K562 (cell line): ENCODE measurements at regions not wholly inside any gene's neighbourhood (a gene's known extent, or its start where the extent isn't known, plus 50 kb on each side); places are given as distances from the start of the nearest gene placed in this dataset.

ENCODE experiments used
- ATAC-seq: fragments of 200-7000 bp; cut with Tn5 transposase; 3 replicates; pipeline ENCODE4 v1.9.1; 2020; ENCODE audit warnings: moderate library complexity
- BruUV-seq: library from RNA; stranded (reverse); fragments of 400-500 nt; replicated peaks from 2 replicates; lab custom pipeline; 2021; lab: Mats Ljungman, UMichigan
- CTCF ChIA-PET: fragments of 300-600 bp; formaldehyde crosslinking; extraction: SDS; loops from one replicate; lab custom pipeline; 2021; ENCODE audit warnings: low intra/inter-chr PET ratio; lab: Yijun Ruan, JAX
- POLR2A ChIA-PET: fragments of 300-600, 350-650 bp; sonication (Branson Sonifier 250); formaldehyde crosslinking; extraction: SDS; loops from one replicate; lab custom pipeline; 2021; ENCODE audit warnings: antibody characterized with exemption, inconsistent platforms; lab: Yijun Ruan, JAX
- DNase-seq, 4 experiments: peaks; one replicate each; pipeline versions ENCODE4 v3.0.0 to v3.0.0-alpha.2; 2011 to 2018; ENCODE audit warnings: low spot score in 3 of 4, mixed read lengths in 3 of 4; ENCODE audit errors: extremely low read depth in 1 of 4
- FAIRE-seq: peaks from 2 replicates; lab custom pipeline; 2011; peaks lifted over from hg19 to GRCh38; lab: Jason Lieb, UNC
- H2AFZ ChIP-seq: 2 replicates; pipeline ENCODE4 v1.6.0; 2011; ENCODE audit warnings: low read depth, low read length, control low read depth, inconsistent platforms
- H3K27ac ChIP-seq: fragments of 200-600 bp; 3 replicates; pipeline ENCODE4 v1.8.0; 2011; ENCODE audit warnings: low read depth, mild to moderate bottlenecking, control low read depth, inconsistent platforms, low read length, moderate library complexity, mixed read lengths; ENCODE audit errors: extremely low read depth
- H3K27me3 ChIP-seq, 2 experiments: fragments of 300-600 bp in 1 of 2; 2 replicates in 1 of 2; 3 replicates in 1 of 2; pipeline versions ENCODE4 v1.6.0 to v1.8.0; 2011; ENCODE audit warnings: inconsistent platforms in 2 of 2, low read length in 2 of 2, mild to moderate bottlenecking in 1 of 2, mixed read lengths in 1 of 2, moderate library complexity in 1 of 2; ENCODE audit not compliant: control insufficient read depth in 2 of 2, insufficient read depth in 2 of 2
- H3K36me3 ChIP-seq: fragments of 300-600 bp; 3 replicates; pipeline ENCODE4 v1.8.0; 2011; ENCODE audit warnings: mild to moderate bottlenecking, low read length, inconsistent platforms; ENCODE audit not compliant: control insufficient read depth, insufficient read depth
- H3K4me1 ChIP-seq, 2 experiments: fragments of 200-600 bp in 1 of 2; replicated peaks in 1 of 2; 2 replicates in 1 of 2; 3 replicates in 1 of 2; pipeline versions ENCODE4 v1.5.1 to v1.8.0; 2011; ENCODE audit warnings: inconsistent platforms in 2 of 2, low read length in 2 of 2, mild to moderate bottlenecking in 1 of 2, mixed read lengths in 1 of 2, moderate library complexity in 1 of 2; ENCODE audit not compliant: control insufficient read depth in 2 of 2, insufficient read depth in 2 of 2
- H3K4me2 ChIP-seq: 2 replicates; pipeline ENCODE4 v1.6.1; 2011; ENCODE audit warnings: low read length, control low read depth, inconsistent platforms, mixed read lengths; ENCODE audit not compliant: insufficient read depth
- H3K4me3 ChIP-seq: fragments of 200-600 bp; sonication (generic), shearing (Covaris generic); 2 replicates; pipeline ENCODE4 v1.5.1; 2016; ENCODE audit warnings: control low read depth, inconsistent platforms
- H3K79me2 ChIP-seq: fragments of 200-600 bp; 3 replicates; pipeline ENCODE4 v1.8.0; 2011; ENCODE audit warnings: low read length, inconsistent platforms; ENCODE audit not compliant: control insufficient read depth, insufficient read depth
- H3K9ac ChIP-seq, 2 experiments: 2 replicates each; pipeline versions ENCODE4 v1.6.0 to v1.6.1; 2011; ENCODE audit warnings: low read depth in 2 of 2, low read length in 2 of 2, control low read depth in 1 of 2, inconsistent platforms in 1 of 2, mild to moderate bottlenecking in 1 of 2, mixed read lengths in 1 of 2; ENCODE audit not compliant: insufficient read depth in 1 of 2
- H3K9me1 ChIP-seq: one replicate; pipeline ENCODE4 v1.6.0; 2011; ENCODE audit warnings: inconsistent platforms, mild to moderate bottlenecking, low read length, moderate library complexity; ENCODE audit not compliant: control insufficient read depth, insufficient read depth
- H3K9me3 ChIP-seq: replicated peaks from 2 replicates; pipeline ENCODE4 v1.5.1; 2011; ENCODE audit warnings: low read depth, low read length, inconsistent platforms; ENCODE audit not compliant: control insufficient read depth, insufficient read depth
- H4K20me1 ChIP-seq: replicated peaks from 2 replicates; pipeline ENCODE4 v1.6.1; 2011; ENCODE audit warnings: low read length, inconsistent platforms, mixed read lengths; ENCODE audit not compliant: control insufficient read depth, insufficient read depth
- ARNT ChIP-seq, 2 experiments: fragments of 450-650 bp; IDR thresholded peaks; 2 replicates each; pipeline ENCODE4 v1.6.1; 2016; ENCODE audit warnings: mild to moderate bottlenecking in 1 of 2
- DIDO1 ChIP-seq: fragments of 450-650 bp; IDR thresholded peaks from 2 replicates; pipeline ENCODE4 v1.6.1; 2016; ENCODE audit warnings: low read depth, missing biosample characterization, missing genetic modification characterization
- E4F1 ChIP-seq: fragments of 250-450 bp; sonication (Bioruptor Pico); IDR thresholded peaks from 2 replicates; pipeline ENCODE4 v1.5.0; 2021; ENCODE audit warnings: mild to moderate bottlenecking, borderline replicate concordance
- NFIX ChIP-seq: fragments of 250-450 bp; sonication (Bioruptor Pico); IDR thresholded peaks from 2 replicates; pipeline ENCODE4 v1.4.0; 2020; ENCODE audit warnings: low read depth, mild to moderate bottlenecking, moderate library complexity
- WGBS: fragments of 100-300 bp; shearing (Covaris generic); methylation state at CpG from one replicate; pipeline ENCODE4 v1.1.6; 2016; ENCODE audit warnings: low coverage, mixed read lengths; ENCODE audit not compliant: insufficient coverage; ENCODE audit errors: missing lambda C conversion rate; 5-methylcytosine and 5-hydroxymethylcytosine counted together
- in situ Hi-C: fragments of 300-500 bp; cut with MboI; formaldehyde crosslinking; loops from 4 replicates; pipeline ENCODE4 v1.15.0; 2018; ENCODE audit warnings: inconsistent platforms, mixed read lengths
- intact Hi-C: fragments of 100-400 bp; cut with micrococcal nuclease; formaldehyde crosslinking; loops from 2 replicates; pipeline ENCODE4 v1.14.2; 2022

- FAIRE-seq (no peak), ATAC-seq (no peak), DNase-seq (no peak)
- no peaks in the 10 kb centered on the region for H3K36me3 ChIP-seq
- no peak overlapping the region for H3K4me2 ChIP-seq
- 2% methylated on average over 4 of the region's 4 CpGs for WGBS
- H3K9me1 ChIP-seq, result no peaks in the 10 kb centered on the region
- POLR2A ChIA-PET, result interaction anchor here (0.5 to 1.0 kb wide), 3 partner anchors 13 to 122 kb away, joined by 3 to 4 read pairs (median 3); no protein-coding TSS in a partner anchor
- no peaks in the 10 kb centered on the region for H3K79me2 ChIP-seq
- H3K4me3 ChIP-seq, result no peak overlapping the region
- in situ Hi-C loops, result no loop called here
- peaks cover 7 to 18% of the 10 kb centered on the region in 2 experiments; a peak in 3 of 5 replicates for H3K27me3 ChIP-seq
- H3K4me1 ChIP-seq, result no peaks in the 10 kb centered on the region
- H4K20me1 ChIP-seq, result no peaks in the 10 kb centered on the region
- no TSS peak for BruUV-seq
- TF ChIP-seq DIDO1 (tag) (no peak), NFIX (CRISPR knock-in tag) (no peak), E4F1 (CRISPR knock-in tag) (no peak), ARNT (IDR thresholded peaks at IDR 0.05) (no peak)
- TF ChIP-seq, all 486 proteins: peak for 0
- Histone ChIP-seq H3K27ac (no peak overlapping the region), H3K9ac (no peak overlapping the region), H2AFZ (no peak overlapping the region), H3K9me3 (no peaks in the 10 kb centered on the region)
- intact Hi-C loops, result no loop called here
- CTCF ChIA-PET, result no interaction called here
These were observed 56.4 kb upstream of the MRI1 start for GRCh38 chr19:13707915-13708314.
